Myocyte (in vitro differentiated cells): ENCODE measurements at regions not wholly inside any gene's neighbourhood (a gene's known extent, or its start where the extent isn't known, plus 50 kb on each side); places are given as distances from the start of the nearest gene placed in this dataset.
"Not testable (repeated sequence)": the region's sequence is repeated elsewhere in the genome, so short reads cannot be mapped to it uniquely, and the experiment has no call there.

Source experiments
- DNase-seq: peaks from one replicate; pipeline ENCODE4 v3.0.0-alpha.2; 2012; ENCODE audit warnings: low read depth

GRCh38 chr15:59786466-59786865 is 97.3 kb upstream of the BNIP2 start:
- not testable (repeated sequence) for DNase-seq

GRCh38 chr15:59785981-59786380 is 96.9 kb upstream of the BNIP2 start:
- DNase-seq, result not testable (repeated sequence)

DNA sequence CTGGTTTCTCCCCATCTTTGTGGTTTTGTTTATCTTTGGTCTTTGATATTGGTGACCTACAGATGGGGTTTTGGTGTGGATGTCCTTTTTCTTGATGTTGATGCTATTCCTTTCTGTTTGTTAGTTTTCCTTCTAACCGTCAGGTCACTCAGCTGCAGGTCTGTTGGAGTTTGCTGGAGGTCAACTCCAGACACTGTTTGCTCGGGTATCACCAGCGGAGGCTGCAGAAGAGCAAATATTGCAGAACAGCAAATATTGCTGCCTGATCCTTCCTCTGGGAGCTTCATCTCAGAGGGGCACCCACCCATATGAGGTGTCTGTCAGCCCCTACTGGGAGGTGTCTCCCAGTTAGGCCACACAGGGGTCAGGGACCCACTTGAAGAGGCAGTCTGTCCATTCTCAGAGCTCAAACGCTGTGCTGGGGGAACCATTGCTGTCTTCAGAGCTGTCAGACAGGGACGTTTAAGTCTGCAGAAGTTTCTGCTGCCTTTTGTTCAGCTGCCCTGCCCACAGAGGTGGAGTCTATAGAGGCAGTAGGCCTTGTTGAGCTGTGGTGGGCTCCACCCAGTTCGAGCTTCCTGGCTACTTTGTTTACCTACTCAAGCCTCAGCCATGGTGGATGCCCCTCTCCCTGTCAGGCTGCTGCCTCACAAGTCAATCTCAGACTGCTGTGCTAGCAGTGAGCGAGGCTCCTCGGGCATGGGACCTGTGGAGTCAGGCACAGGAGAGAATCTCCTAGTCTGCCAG is 94.8 kb upstream of the BNIP2 start:
- not testable (repeated sequence) for DNase-seq

- DNase-seq, result no peak
These were observed 90.0 kb upstream of the BNIP2 start for GRCh38 chr15:59779110-59779509.

GRCh38 chr15:59764775-59765174 is 75.7 kb upstream of the BNIP2 start:
- DNase-seq, result no peak

DNA sequence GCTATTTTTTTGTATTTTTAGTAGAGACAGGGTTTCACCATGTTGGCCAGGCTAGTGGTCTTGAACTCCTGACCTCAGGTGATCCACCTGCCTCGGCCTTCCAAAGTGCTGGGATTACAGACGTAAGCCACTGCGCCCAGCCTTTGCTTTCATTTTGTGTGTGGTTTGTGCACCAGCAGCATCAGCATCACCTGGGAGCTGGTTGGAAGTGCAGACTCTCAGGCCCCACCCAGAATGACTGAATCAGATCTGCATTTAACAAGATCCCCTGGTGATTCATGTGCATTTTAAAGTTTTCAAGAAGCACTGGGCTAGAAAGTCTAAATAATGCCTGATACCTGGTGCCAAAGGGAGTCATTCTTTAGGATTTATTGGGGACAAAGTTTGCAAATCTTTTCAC is 73.4 kb upstream of the BNIP2 start:
- DNase-seq, result no peak

DNA sequence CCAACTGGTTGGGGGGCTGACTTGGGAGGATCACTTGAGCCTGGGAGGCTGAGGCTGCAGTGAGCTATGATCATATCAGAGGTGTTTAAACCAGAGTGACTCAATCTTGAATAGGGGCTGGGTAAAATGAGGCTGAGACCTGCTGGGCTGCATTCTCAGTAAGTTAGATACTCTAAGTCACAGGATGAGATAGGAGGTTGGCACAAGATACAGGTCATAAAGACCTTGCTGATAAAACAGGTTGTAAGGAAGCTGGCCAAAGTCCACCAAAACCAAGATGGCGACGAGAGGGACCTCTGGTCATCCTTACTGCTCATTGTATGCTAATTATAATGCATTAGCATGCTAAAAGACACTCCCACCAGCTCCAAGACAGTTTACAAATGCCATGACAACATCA is 71.1 kb upstream of the BNIP2 start:
- not testable (repeated sequence) for DNase-seq

DNA sequence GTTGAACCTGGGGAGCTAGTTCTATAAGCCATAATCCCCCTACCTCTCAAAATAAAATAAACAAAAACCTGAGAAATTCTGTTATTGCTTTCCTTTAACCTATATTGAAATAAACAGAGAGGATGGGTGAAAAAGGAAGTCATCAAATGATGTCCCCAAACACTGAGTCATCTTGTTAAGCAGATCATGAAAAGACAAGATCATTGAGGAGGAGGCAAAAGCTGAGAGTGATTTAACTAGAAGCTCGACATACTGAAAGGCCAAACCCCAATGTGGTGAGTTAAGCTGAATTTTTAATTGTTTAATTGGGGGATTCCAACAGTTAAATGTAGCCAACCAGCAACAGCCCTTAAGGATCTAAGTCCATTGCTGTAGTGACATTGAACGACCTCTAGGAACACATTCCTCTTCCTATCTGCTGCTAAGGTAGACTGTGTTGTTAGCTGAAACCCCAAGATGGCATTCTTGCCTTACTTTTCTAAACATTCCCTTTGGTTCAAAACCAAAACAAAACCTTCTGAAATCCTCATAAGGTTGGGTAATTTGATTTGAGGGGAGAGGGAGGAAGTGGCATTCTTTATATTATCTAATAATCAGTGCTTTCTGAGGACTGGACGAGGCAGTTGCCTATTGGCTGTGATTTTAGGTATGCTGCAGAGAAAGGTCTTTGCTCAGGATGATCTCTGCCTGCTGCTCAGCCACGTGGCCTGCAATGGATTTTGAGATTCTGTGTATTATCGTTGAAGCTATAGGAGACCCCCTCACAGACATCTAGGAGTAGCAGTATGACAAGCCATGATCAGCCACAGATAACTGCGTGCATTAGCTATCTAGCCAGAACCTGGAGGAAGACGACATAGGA is 62.7 kb upstream of the BNIP2 start:
- DNase-seq, result no peak

DNA sequence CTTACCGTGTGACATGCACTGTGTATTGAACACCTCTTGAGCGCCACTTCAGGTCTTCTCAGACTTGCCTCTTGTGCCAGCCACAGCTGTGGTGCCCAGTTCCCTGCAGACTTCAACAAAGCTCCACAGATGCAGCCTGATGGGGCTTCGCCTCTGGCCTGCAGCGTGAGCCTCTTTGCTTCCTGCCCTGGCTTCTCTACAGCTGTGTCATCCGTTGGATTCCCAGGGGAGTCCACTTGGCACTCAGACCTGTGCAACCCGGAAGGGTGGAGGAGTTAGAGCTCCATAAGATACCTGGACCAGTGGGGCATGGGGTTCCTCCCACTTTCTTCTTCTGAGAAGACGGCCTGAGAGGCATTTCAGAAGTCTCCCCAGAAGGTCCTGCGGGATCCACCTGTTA is 57.7 kb upstream of the BNIP2 start:
- DNase-seq, result no peak

GRCh38 chr15:59741274-59741906 is 52.3 kb upstream of the BNIP2 start:
- peak; percentile 20 for DNase-seq

DNA sequence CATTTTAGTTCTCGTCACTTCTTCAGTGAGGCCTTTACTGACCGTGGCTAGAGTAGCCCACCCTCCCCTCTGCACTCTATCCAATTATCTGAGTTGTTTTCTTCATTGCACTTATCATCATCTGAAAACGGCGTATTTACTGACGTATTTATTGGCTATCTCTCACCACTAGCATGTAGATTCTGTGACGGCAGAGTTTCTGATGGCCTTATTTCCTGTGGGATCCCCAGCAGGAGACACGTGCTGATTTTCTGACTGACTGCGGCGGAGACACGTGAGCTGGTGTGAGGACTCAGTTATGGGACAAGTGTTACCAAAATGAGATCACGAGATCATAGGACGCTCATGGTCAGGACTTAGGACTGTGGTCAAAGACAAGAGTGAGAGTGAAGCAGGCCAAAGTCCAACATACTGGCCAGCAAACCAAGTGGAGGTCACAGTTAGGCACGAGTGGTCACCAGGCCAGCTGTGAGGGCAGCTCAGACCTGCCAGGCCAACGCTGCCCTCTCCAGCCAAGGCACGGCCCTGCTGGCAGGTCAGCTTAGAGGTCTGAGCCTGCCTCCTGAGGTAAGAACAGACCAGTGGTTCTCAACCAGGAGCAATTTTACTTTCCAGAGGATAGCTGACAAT is 50.6 kb upstream of the BNIP2 start:
- no peak for DNase-seq
